ENCODE measurements at regions not wholly inside any gene's neighbourhood (a gene's known extent, or its start where the extent isn't known, plus 50 kb on each side); places are given as distances from the start of the nearest gene placed in this dataset.

DNA sequence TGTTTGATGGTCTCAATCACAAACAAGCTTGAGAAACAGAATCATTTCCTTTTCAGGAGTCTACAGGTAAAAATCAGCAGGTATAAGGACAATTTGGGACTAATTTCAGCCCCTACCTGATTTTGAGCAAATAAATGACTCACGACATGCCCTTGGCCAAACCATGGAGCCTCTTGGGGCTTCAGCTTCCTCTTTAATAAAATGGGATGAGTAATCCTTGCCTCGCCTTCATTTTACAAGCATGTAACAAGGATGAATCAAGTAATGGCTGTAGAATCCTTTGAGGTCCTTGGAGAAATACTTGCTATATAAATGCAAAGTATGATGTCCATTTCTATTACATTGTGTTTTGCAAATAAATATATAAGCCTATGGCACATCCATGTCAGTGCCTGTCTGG is 212.8 kb upstream of the PODXL start:
- TF ChIP-seq STAT6 (CRISPR knock-in tag; conservative IDR thresholded peaks at IDR 0.05; ENCODE audit: low read depth) (no peak), CTCF (IDR thresholded peaks at IDR 0.05) (no peak), NR1H2 (CRISPR knock-in tag; IDR thresholded peaks at IDR 0.05) (no peak), ELF4 (CRISPR knock-in tag; IDR thresholded peaks at IDR 0.05; ENCODE audit: low read depth) (no peak), TEAD4 (CRISPR knock-in tag; IDR thresholded peaks at IDR 0.05) (no peak), NR2C2 (CRISPR knock-in tag; IDR thresholded peaks at IDR 0.05) (no peak), USF2 (CRISPR knock-in tag; IDR thresholded peaks at IDR 0.05) (no peak), ZNF263 (CRISPR knock-in tag; IDR thresholded peaks at IDR 0.05; ENCODE audit: low read depth) (no peak), NFYB (CRISPR knock-in tag; conservative IDR thresholded peaks at IDR 0.05; ENCODE audit: low read depth) (no peak)
- TF ChIP-seq, protein P1, sequence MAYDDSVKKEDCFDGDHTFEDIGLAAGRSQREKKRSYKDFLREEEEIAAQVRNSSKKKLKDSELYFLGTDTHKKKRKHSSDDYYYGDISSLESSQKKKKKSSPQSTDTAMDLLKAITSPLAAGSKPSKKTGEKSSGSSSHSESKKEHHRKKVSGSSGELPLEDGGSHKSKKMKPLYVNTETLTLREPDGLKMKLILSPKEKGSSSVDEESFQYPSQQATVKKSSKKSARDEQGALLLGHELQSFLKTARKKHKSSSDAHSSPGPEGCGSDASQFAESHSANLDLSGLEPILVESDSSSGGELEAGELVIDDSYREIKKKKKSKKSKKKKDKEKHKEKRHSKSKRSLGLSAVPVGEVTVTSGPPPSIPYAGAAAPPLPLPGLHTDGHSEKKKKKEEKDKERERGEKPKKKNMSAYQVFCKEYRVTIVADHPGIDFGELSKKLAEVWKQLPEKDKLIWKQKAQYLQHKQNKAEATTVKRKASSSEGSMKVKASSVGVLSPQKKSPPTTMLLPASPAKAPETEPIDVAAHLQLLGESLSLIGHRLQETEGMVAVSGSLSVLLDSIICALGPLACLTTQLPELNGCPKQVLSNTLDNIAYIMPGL (CRISPR knock-in tag; IDR thresholded peaks at IDR 0.05), result no peak
- TF ChIP-seq, protein P2, sequence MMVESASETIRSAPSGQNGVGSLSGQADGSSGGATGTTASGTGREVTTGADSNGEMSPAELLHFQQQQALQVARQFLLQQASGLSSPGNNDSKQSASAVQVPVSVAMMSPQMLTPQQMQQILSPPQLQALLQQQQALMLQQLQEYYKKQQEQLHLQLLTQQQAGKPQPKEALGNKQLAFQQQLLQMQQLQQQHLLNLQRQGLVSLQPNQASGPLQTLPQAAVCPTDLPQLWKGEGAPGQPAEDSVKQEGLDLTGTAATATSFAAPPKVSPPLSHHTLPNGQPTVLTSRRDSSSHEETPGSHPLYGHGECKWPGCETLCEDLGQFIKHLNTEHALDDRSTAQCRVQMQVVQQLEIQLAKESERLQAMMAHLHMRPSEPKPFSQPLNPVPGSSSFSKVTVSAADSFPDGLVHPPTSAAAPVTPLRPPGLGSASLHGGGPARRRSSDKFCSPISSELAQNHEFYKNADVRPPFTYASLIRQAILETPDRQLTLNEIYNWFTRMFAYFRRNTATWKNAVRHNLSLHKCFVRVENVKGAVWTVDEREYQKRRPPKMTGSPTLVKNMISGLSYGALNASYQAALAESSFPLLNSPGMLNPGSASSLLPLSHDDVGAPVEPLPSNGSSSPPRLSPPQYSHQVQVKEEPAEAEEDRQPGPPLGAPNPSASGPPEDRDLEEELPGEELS (CRISPR knock-in tag; IDR thresholded peaks at IDR 0.05), result no peak
- TF ChIP-seq, protein P3, sequence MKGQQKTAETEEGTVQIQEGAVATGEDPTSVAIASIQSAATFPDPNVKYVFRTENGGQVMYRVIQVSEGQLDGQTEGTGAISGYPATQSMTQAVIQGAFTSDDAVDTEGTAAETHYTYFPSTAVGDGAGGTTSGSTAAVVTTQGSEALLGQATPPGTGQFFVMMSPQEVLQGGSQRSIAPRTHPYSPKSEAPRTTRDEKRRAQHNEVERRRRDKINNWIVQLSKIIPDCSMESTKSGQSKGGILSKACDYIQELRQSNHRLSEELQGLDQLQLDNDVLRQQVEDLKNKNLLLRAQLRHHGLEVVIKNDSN (CRISPR knock-in tag; IDR thresholded peaks at IDR 0.05), result no peak
